ENCODE measurements at regions not wholly inside any gene's neighbourhood (a gene's known extent, or its start where the extent isn't known, plus 50 kb on each side); places are given as distances from the start of the nearest gene placed in this dataset.

- no peak for DNase-seq (ENCODE audit: low spot score)
- Mint-ChIP-seq H3K27me3 (ENCODE audit: low read depth) (peaks cover 57% of the 10 kb centered on the region), H3K9me3 (ENCODE audit: low read depth) (no peaks in the 10 kb centered on the region), H3K4me1 (ENCODE audit: low read depth) (no peaks in the 10 kb centered on the region), H3K36me3 (ENCODE audit: low read depth) (no peaks in the 10 kb centered on the region), H3K27ac (ENCODE audit: unreplicated experiment) (no peak overlapping the region), H3K4me3 (ENCODE audit: unreplicated experiment) (no peak overlapping the region)
- no peak for TF ChIP-seq CTCF (IDR thresholded peaks at IDR 0.05)
Measured at GRCh38 chr12:3992945-3993344, 119.7 kb upstream of the PARP11 start.

- Mint-ChIP-seq H3K27ac (ENCODE audit: unreplicated experiment) (no peak overlapping the region), H3K9me3 (ENCODE audit: low read depth) (no peaks in the 10 kb centered on the region), H3K4me3 (ENCODE audit: unreplicated experiment) (no peak overlapping the region), H3K36me3 (ENCODE audit: low read depth) (no peaks in the 10 kb centered on the region), H3K27me3 (ENCODE audit: low read depth) (peaks cover 54% of the 10 kb centered on the region), H3K4me1 (ENCODE audit: low read depth) (no peaks in the 10 kb centered on the region)
- no peak for DNase-seq (ENCODE audit: low spot score)
- no peak for TF ChIP-seq CTCF (IDR thresholded peaks at IDR 0.05)
Measured at GRCh38 chr12:3991798-3992580, 118.8 kb upstream of the PARP11 start.

DNA sequence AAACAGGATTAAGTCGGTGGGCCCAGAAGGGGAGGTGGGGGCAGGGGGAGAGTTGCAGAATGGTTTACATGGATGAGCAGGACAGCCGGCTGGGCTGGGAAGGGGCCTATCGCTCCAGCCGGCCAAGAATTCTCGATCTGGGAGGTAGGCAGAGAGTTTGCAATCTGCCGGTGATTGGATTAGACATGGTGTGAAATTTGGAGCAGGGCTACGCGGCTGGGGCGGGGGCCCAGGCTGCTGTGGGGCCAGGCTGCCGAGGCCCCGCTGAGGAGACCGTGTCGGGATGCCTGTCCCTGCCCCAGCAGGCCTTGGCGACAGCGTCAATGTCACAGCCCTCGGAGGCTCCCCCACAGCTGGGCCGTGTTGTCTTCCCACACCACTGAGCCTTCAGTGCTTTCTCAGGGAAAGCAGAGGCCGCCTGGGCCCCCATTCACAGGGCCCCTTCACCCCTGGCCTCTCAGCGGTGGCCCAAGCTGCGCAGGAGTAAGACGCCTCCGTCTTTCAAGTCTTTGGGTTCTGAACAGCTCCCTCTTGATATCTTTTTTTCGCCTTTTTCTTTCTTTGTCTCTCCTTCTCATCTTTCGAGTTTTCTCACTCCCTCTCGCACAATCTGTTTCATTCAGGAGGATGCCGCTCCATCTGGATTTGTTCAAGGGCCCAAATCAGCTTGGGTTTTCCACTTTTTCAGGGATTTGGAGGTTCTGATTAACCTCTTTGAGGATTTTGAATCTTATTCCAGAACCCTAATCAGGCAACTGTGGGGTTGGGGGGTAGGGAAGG is 117.5 kb upstream of the PARP11 start:
- H3K36me3 Mint-ChIP-seq (ENCODE audit: low read depth), result no peaks in the 10 kb centered on the region
- H3K27me3 Mint-ChIP-seq (ENCODE audit: low read depth), result peaks cover 48% of the 10 kb centered on the region
- H3K4me3 Mint-ChIP-seq (ENCODE audit: unreplicated experiment), result no peak overlapping the region
- no peak overlapping the region for H3K27ac Mint-ChIP-seq (ENCODE audit: unreplicated experiment)
- H3K9me3 Mint-ChIP-seq (ENCODE audit: low read depth), result no peaks in the 10 kb centered on the region
- no peaks in the 10 kb centered on the region for H3K4me1 Mint-ChIP-seq (ENCODE audit: low read depth)
- no peak for DNase-seq (ENCODE audit: low spot score)
- no peak for TF ChIP-seq CTCF (IDR thresholded peaks at IDR 0.05)

- no peak for DNase-seq (ENCODE audit: low spot score)
- Mint-ChIP-seq H3K4me3 (ENCODE audit: unreplicated experiment) (no peak overlapping the region), H3K36me3 (ENCODE audit: low read depth) (no peaks in the 10 kb centered on the region), H3K27ac (ENCODE audit: unreplicated experiment) (no peak overlapping the region), H3K9me3 (ENCODE audit: low read depth) (no peaks in the 10 kb centered on the region), H3K4me1 (ENCODE audit: low read depth) (no peaks in the 10 kb centered on the region), H3K27me3 (ENCODE audit: low read depth) (peaks cover 41% of the 10 kb centered on the region)
- TF ChIP-seq CTCF (IDR thresholded peaks at IDR 0.05), result no peak
Measured at GRCh38 chr12:3989218-3989550, 116.0 kb upstream of the PARP11 start.

- Mint-ChIP-seq H3K9me3 (ENCODE audit: low read depth) (no peaks in the 10 kb centered on the region), H3K4me3 (ENCODE audit: unreplicated experiment) (no peak overlapping the region), H3K36me3 (ENCODE audit: low read depth) (no peaks in the 10 kb centered on the region), H3K4me1 (ENCODE audit: low read depth) (no peaks in the 10 kb centered on the region), H3K27me3 (ENCODE audit: low read depth) (peaks cover 37% of the 10 kb centered on the region), H3K27ac (ENCODE audit: unreplicated experiment) (no peak overlapping the region)
- no peak for TF ChIP-seq CTCF (IDR thresholded peaks at IDR 0.05)
- DNase-seq (ENCODE audit: low spot score), result no peak
Measured at GRCh38 chr12:3988519-3989217, 115.5 kb upstream of the PARP11 start.
